Mesenchymal stem cell (in vitro differentiated cells and primary cell): ENCODE measurements at regions not wholly inside any gene's neighbourhood (a gene's known extent, or its start where the extent isn't known, plus 50 kb on each side); places are given as distances from the start of the nearest gene placed in this dataset.

Experiments
- DNase-seq: peaks from one replicate; pipeline ENCODE4 v3.0.0-alpha.2; 2013
- H2AFZ ChIP-seq: one replicate; pipeline ENCODE4 v1.6.1; 2013; ENCODE audit warnings: low read depth, mild to moderate bottlenecking, control low read depth, inconsistent platforms, low read length, moderate library complexity
- H2AK5ac ChIP-seq: 2 replicates; pipeline ENCODE4 v1.6.1; 2013; ENCODE audit warnings: low read length, moderate library complexity, mild to moderate bottlenecking, inconsistent platforms; ENCODE audit not compliant: severe bottlenecking
- H2BK120ac ChIP-seq: one replicate; pipeline ENCODE4 v1.6.1; 2013; ENCODE audit warnings: low read depth, mild to moderate bottlenecking, inconsistent platforms, low read length, moderate library complexity
- H2BK12ac ChIP-seq, 2 experiments: one replicate each; pipeline ENCODE4 v1.6.1; 2013; ENCODE audit warnings: inconsistent platforms in 2 of 2, low read length in 2 of 2, mild to moderate bottlenecking in 2 of 2, moderate library complexity in 2 of 2, control low read depth in 1 of 2
- H2BK15ac ChIP-seq: one replicate; pipeline ENCODE4 v1.6.1; 2013; ENCODE audit warnings: mild to moderate bottlenecking, low read depth, inconsistent platforms; ENCODE audit not compliant: poor library complexity, severe bottlenecking
- H2BK5ac ChIP-seq: 2 replicates; pipeline ENCODE4 v1.6.1; 2013; ENCODE audit warnings: low read depth, mild to moderate bottlenecking, low read length, control low read depth, inconsistent platforms; ENCODE audit not compliant: poor library complexity, severe bottlenecking
- H3K14ac ChIP-seq, 2 experiments: one replicate each; pipeline ENCODE4 v1.6.1; 2013; ENCODE audit warnings: inconsistent platforms in 2 of 2, low read length in 2 of 2, control low read depth in 1 of 2, mild to moderate bottlenecking in 1 of 2, moderate library complexity in 1 of 2
- H3K18ac ChIP-seq, 2 experiments: one replicate each; pipeline ENCODE4 v1.6.1; 2013; ENCODE audit warnings: inconsistent platforms in 2 of 2, low read length in 2 of 2, control low read depth in 1 of 2, low read depth in 1 of 2, mild to moderate bottlenecking in 1 of 2
- H3K23ac ChIP-seq, 2 experiments: one replicate each; pipeline ENCODE4 v1.6.1; 2013; ENCODE audit warnings: inconsistent platforms in 2 of 2, low read length in 2 of 2, mild to moderate bottlenecking in 2 of 2, moderate library complexity in 2 of 2, control low read depth in 1 of 2
- H3K27ac ChIP-seq: 2 replicates; pipeline ENCODE4 v1.5.1; 2013; ENCODE audit warnings: mild to moderate bottlenecking, moderate library complexity, low read length, control low read depth, inconsistent platforms; ENCODE audit not compliant: poor library complexity, severe bottlenecking
- H3K27me3 ChIP-seq, 2 experiments: 2 replicates each; pipeline versions ENCODE4 v1.6.1 to v1.7.0; 2013; ENCODE audit warnings: low read length in 2 of 2, mild to moderate bottlenecking in 2 of 2, moderate library complexity in 2 of 2, control low read depth in 1 of 2, inconsistent platforms in 1 of 2; ENCODE audit not compliant: control insufficient read depth in 1 of 2, insufficient read depth in 1 of 2
- H3K36me3 ChIP-seq, 2 experiments: 2 replicates each; pipeline versions ENCODE4 v1.6.1 to v1.7.0; 2013; ENCODE audit warnings: low read length in 2 of 2, control low read depth in 1 of 2, inconsistent platforms in 1 of 2, low read depth in 1 of 2, mild to moderate bottlenecking in 1 of 2; ENCODE audit not compliant: insufficient read depth in 2 of 2, control insufficient read depth in 1 of 2
- H3K4ac ChIP-seq, 2 experiments: one replicate each; pipeline ENCODE4 v1.6.1; 2013; ENCODE audit warnings: inconsistent platforms in 2 of 2, low read length in 2 of 2, mild to moderate bottlenecking in 2 of 2, moderate library complexity in 2 of 2, control low read depth in 1 of 2, low read depth in 1 of 2
- H3K4me1 ChIP-seq: 2 replicates; pipeline ENCODE4 v1.6.1; 2013; ENCODE audit warnings: low read depth, low read length, control low read depth; ENCODE audit not compliant: control insufficient read depth, insufficient read depth
- H3K4me2 ChIP-seq: 2 replicates; pipeline ENCODE4 v1.6.1; 2013; ENCODE audit warnings: low read length, mild to moderate bottlenecking, inconsistent platforms; ENCODE audit not compliant: poor library complexity, severe bottlenecking
- H3K4me3 ChIP-seq, 2 experiments: 2 replicates each; pipeline versions ENCODE4 v1.5.1 to v1.7.0; 2013; ENCODE audit warnings: low read length in 2 of 2, mild to moderate bottlenecking in 2 of 2, control low read depth in 1 of 2, low read depth in 1 of 2; ENCODE audit not compliant: insufficient read depth in 1 of 2
- H3K79me1 ChIP-seq: replicated peaks from 2 replicates; pipeline ENCODE4 v1.6.1; 2013; ENCODE audit warnings: mild to moderate bottlenecking, control low read depth, low read length, inconsistent platforms; ENCODE audit not compliant: poor library complexity, severe bottlenecking
- H3K9ac ChIP-seq: 2 replicates; pipeline ENCODE4 v1.7.0; 2013; ENCODE audit warnings: mild to moderate bottlenecking, low read length, moderate library complexity
- H3K9me3 ChIP-seq: 2 replicates; pipeline ENCODE4 v1.7.0; 2013; ENCODE audit warnings: mild to moderate bottlenecking, low read length; ENCODE audit not compliant: control insufficient read depth
- H4K8ac ChIP-seq: one replicate; pipeline ENCODE4 v1.6.1; 2013; ENCODE audit warnings: inconsistent platforms, mild to moderate bottlenecking, low read length, moderate library complexity
- H4K91ac ChIP-seq: one replicate; pipeline ENCODE4 v1.6.1; 2013; ENCODE audit warnings: mild to moderate bottlenecking, low read length, inconsistent platforms
- WGBS: methylation state at CpG from one replicate; pipeline ENCODE4 v1.1.7; 2013; ENCODE audit warnings: mixed read lengths; 5-methylcytosine and 5-hydroxymethylcytosine counted together

DNA sequence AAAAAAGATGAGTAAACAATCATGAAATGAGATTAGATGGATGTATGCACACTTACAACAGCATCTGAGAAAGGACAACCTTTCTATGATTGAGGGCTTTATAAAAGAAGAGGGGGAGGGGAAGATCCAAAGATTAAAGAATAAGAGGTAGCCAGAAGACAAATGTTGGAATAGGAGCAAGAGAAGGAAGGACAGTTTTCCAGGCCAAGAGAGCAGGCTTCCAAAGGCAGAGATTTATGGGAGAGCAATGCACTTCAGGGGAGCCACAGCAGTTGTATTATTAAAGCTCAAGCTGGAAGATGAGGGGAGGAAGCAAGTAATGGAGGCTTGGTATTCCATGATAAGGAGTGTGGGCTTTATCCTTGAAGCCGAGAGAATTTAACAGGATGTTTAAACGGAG lies 110.3 kb upstream of the PTPN13 start:
- no peak overlapping the region for H3K18ac ChIP-seq
- H3K4me3 ChIP-seq: no peak overlapping the region
- no peaks in the 10 kb centered on the region for H3K79me1 ChIP-seq
- no CpG with 5 or more reads among the region's 2 CpGs for WGBS
- peak overlapping the region; percentile 49 for H2AK5ac ChIP-seq
- H3K9ac ChIP-seq: no peak overlapping the region
- no peak overlapping the region for H3K14ac ChIP-seq
- no peak overlapping the region for H2AFZ ChIP-seq
- H3K4ac ChIP-seq: no peak overlapping the region
- H2BK12ac ChIP-seq: no peak overlapping the region
- H2BK15ac ChIP-seq: no peak overlapping the region
- no peaks in the 10 kb centered on the region for H3K36me3 ChIP-seq
- no peaks in the 10 kb centered on the region for H3K9me3 ChIP-seq
- no peak overlapping the region for H4K91ac ChIP-seq
- no peaks in the 10 kb centered on the region for H3K27me3 ChIP-seq
- no peak overlapping the region for H4K8ac ChIP-seq
- no peak overlapping the region for H3K4me2 ChIP-seq
- no peak overlapping the region for H2BK5ac ChIP-seq
- no peak for DNase-seq
- H3K4me1 ChIP-seq: no peaks in the 10 kb centered on the region
- H3K27ac ChIP-seq: peak overlapping the region; percentile 34
- no peak overlapping the region for H3K23ac ChIP-seq
- no peak overlapping the region for H2BK120ac ChIP-seq

- no peak overlapping the region for H3K27ac ChIP-seq
- no peak overlapping the region for H3K14ac ChIP-seq
- H2AK5ac ChIP-seq: no peak overlapping the region
- H4K91ac ChIP-seq: no peak overlapping the region
- H4K8ac ChIP-seq: no peak overlapping the region
- no peak overlapping the region for H3K4me2 ChIP-seq
- no peak overlapping the region for H3K4ac ChIP-seq
- H3K9me3 ChIP-seq: no peaks in the 10 kb centered on the region
- no peak overlapping the region for H2AFZ ChIP-seq
- no peaks in the 10 kb centered on the region for H3K4me1 ChIP-seq
- no peaks in the 10 kb centered on the region for H3K79me1 ChIP-seq
- H2BK12ac ChIP-seq: no peak overlapping the region
- DNase-seq: no peak
- H2BK5ac ChIP-seq: no peak overlapping the region
- no peak overlapping the region for H3K18ac ChIP-seq
- no peak overlapping the region for H3K9ac ChIP-seq
- WGBS: 94% methylated on average over 1 of the region's 3 CpGs
- no peaks in the 10 kb centered on the region for H3K36me3 ChIP-seq
- no peak overlapping the region for H3K23ac ChIP-seq
- H3K27me3 ChIP-seq: no peaks in the 10 kb centered on the region
- H2BK15ac ChIP-seq: no peak overlapping the region
- no peak overlapping the region for H3K4me3 ChIP-seq
- no peak overlapping the region for H2BK120ac ChIP-seq
Observed at GRCh38 chr4:86484241-86484640, 109.9 kb upstream of the PTPN13 start.

DNA sequence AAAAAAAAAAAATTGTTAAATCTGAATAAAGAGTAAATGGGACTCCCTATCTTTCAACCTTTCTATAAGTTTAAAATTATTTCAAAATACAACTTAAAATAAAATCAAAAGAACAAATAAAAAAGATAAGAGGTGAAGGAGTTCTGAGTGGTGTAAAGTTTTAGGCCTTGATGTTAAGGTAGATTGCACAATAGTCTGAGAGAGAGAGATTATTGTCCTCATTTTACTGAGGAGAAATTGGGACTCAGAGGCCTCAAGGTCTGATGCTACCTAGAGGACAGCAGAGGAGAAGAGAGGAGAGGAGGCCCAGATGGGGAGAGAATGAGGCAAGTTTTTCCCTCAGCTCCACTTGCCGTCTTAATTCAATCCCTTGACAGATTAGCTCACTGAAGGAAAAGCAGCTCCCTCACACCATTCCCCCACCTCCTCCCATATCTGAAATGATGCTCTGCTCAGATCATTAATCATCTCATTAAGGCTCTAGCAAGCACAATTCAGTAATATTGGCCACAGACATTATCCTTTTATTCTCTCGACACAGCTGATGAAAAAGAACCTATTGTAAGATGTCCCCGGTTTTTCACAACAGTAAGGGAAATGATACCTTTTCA lies 106.3 kb upstream of the PTPN13 start:
- Histone ChIP-seq H3K4me3 (no peak overlapping the region), H4K8ac (no peak overlapping the region), H3K9me3 (no peaks in the 10 kb centered on the region), H2BK120ac (no peak overlapping the region), H2BK12ac (no peak overlapping the region), H3K14ac (no peak overlapping the region), H4K91ac (no peak overlapping the region), H3K27ac (no peak overlapping the region), H3K4me2 (no peak overlapping the region), H3K4me1 (no peaks in the 10 kb centered on the region), H2BK5ac (no peak overlapping the region), H3K79me1 (no peaks in the 10 kb centered on the region), H3K27me3 (no peaks in the 10 kb centered on the region), H2BK15ac (no peak overlapping the region), H3K4ac (no peak overlapping the region), H3K18ac (no peak overlapping the region), H3K36me3 (peaks cover 0 to 2% of the 10 kb centered on the region in 2 experiments), H2AK5ac (no peak overlapping the region), H2AFZ (no peak overlapping the region), H3K9ac (no peak overlapping the region), H3K23ac (no peak overlapping the region)
- DNase-seq: no peak
- 99% methylated on average over 3 of the region's 3 CpGs for WGBS

DNA sequence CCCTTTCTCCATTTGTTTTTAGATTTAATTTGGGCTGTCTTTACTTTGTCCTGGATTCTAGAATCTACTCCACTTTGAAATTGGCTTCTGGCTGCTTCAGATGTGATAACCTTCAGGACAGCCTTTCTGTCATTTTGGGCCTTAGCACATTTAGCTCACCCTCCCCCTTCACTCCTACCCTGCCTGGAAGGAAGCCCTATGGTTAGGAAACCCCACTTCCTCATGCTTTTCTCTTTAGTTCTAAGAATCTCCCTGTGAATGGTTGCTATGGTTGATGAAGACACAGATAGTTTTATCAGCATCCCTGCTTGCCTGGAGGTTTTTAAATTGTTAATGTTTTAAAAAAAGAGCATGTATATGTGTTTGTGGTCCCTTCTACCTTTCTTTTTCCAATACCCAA lies 100.7 kb upstream of the PTPN13 start:
- Histone ChIP-seq H3K14ac (no peak overlapping the region), H2BK120ac (no peak overlapping the region), H3K4me2 (no peak overlapping the region), H2AK5ac (no peak overlapping the region), H3K36me3 (peaks cover 0 to 2% of the 10 kb centered on the region in 2 experiments), H3K27me3 (no peaks in the 10 kb centered on the region), H3K4ac (no peak overlapping the region), H2AFZ (no peak overlapping the region), H2BK5ac (no peak overlapping the region), H3K79me1 (no peaks in the 10 kb centered on the region), H2BK12ac (no peak overlapping the region), H3K9ac (no peak overlapping the region), H3K4me1 (peaks cover 4% of the 10 kb centered on the region), H2BK15ac (no peak overlapping the region), H3K18ac (no peak overlapping the region), H3K4me3 (no peak overlapping the region), H4K91ac (no peak overlapping the region), H3K9me3 (no peaks in the 10 kb centered on the region), H3K23ac (no peak overlapping the region), H4K8ac (no peak overlapping the region), H3K27ac (no peak overlapping the region)
- DNase-seq: no peak
